Endodermal cell (in vitro differentiated cells): ENCODE measurements at regions not wholly inside any gene's neighbourhood (a gene's known extent, or its start where the extent isn't known, plus 50 kb on each side); places are given as distances from the start of the nearest gene placed in this dataset.

ENCODE experiments used
- DNase-seq: peaks from one replicate; pipeline ENCODE4 v3.0.0-alpha.2; 2017
- H3K27ac ChIP-seq: 2 replicates; pipeline ENCODE4 v1.5.1; 2013; ENCODE audit warnings: mild to moderate bottlenecking, low read depth, low read length, moderate library complexity
- H3K27me3 ChIP-seq: 2 replicates; pipeline ENCODE4 v1.6.1; 2013; ENCODE audit warnings: mild to moderate bottlenecking, low read length, moderate library complexity; ENCODE audit not compliant: insufficient read depth, control insufficient read depth, poor library complexity, severe bottlenecking
- H3K36me3 ChIP-seq: 2 replicates; pipeline ENCODE4 v1.7.0; 2013; ENCODE audit warnings: mild to moderate bottlenecking, low read length, moderate library complexity; ENCODE audit not compliant: control insufficient read depth, insufficient read depth
- H3K4me1 ChIP-seq: one replicate; pipeline ENCODE4 v1.7.0; 2013; ENCODE audit warnings: low read length; ENCODE audit not compliant: control insufficient read depth, insufficient read depth
- H3K4me3 ChIP-seq: 2 replicates; pipeline ENCODE4 v1.5.1; 2013; ENCODE audit warnings: mild to moderate bottlenecking, low read length, moderate library complexity
- H3K9ac ChIP-seq: 2 replicates; pipeline ENCODE4 v1.6.1; 2013; ENCODE audit warnings: mild to moderate bottlenecking, low read length, moderate library complexity; ENCODE audit not compliant: poor library complexity, severe bottlenecking; ENCODE audit errors: extremely low read depth
- H3K9me3 ChIP-seq: 2 replicates; pipeline ENCODE4 v1.6.1; 2013; ENCODE audit warnings: mild to moderate bottlenecking, low read length, moderate library complexity; ENCODE audit not compliant: control insufficient read depth
- H3K27ac Mint-ChIP-seq: 2 replicates; pipeline ENCODE4 v1.8.0; 2020; ENCODE audit warnings: mixed read lengths
- H3K27me3 Mint-ChIP-seq: 2 replicates; pipeline ENCODE4 v1.8.0; 2021; ENCODE audit warnings: mild to moderate bottlenecking, mixed read lengths; ENCODE audit not compliant: insufficient read depth
- H3K36me3 Mint-ChIP-seq: 2 replicates; pipeline ENCODE4 v1.8.0; 2020; ENCODE audit warnings: low read depth, mixed read lengths
- H3K4me1 Mint-ChIP-seq: 2 replicates; pipeline ENCODE4 v1.8.0; 2020; ENCODE audit warnings: mixed read lengths
- H3K4me3 Mint-ChIP-seq: 2 replicates; pipeline ENCODE4 v1.8.0; 2020; ENCODE audit warnings: mild to moderate bottlenecking, moderate library complexity, mixed read lengths
- H3K9me3 Mint-ChIP-seq: 2 replicates; pipeline ENCODE4 v1.8.0; 2020; ENCODE audit warnings: mild to moderate bottlenecking, mixed read lengths
- CTCF ChIP-seq: fragments of 200-600 bp; sonication (generic); conservative IDR thresholded peaks from 2 replicates; pipeline ENCODE4 v1.5.0; 2021; ENCODE audit warnings: antibody characterized with exemption, mild to moderate bottlenecking
- WGBS, 2 experiments: methylation state at CpG; one replicate each; pipeline versions ENCODE4 v1.1.5 to v1.1.7; 2013; ENCODE audit warnings: missing lambda C conversion rate in 2 of 2, mixed read lengths in 1 of 2; ENCODE audit not compliant: insufficient coverage in 1 of 2, insufficient read length in 1 of 2; 5-methylcytosine and 5-hydroxymethylcytosine counted together

GRCh38 chr14:28116716-28117115 lies 649.9 kb upstream of the FOXG1 start:
- H3K4me3 Mint-ChIP-seq, result no peak overlapping the region
- DNase-seq, result no peak
- Histone ChIP-seq H3K9me3 (no peaks in the 10 kb centered on the region), H3K4me1 (peaks cover 4% of the 10 kb centered on the region), H3K27me3 (peaks cover 25% of the 10 kb centered on the region), H3K4me3 (no peak overlapping the region), H3K36me3 (no peaks in the 10 kb centered on the region), H3K27ac (no peak overlapping the region), H3K9ac (no peak overlapping the region)
- H3K36me3 Mint-ChIP-seq, result no peaks in the 10 kb centered on the region
- no peak overlapping the region for H3K27ac Mint-ChIP-seq
- peak; percentile 50 for TF ChIP-seq CTCF
- H3K9me3 Mint-ChIP-seq, result no peaks in the 10 kb centered on the region
- H3K4me1 Mint-ChIP-seq, result peaks cover 38% of the 10 kb centered on the region
- H3K27me3 Mint-ChIP-seq, result peaks cover 37% of the 10 kb centered on the region

GRCh38 chr14:28119849-28120248 lies 646.7 kb upstream of the FOXG1 start:
- peaks cover 62% of the 10 kb centered on the region for H3K4me1 Mint-ChIP-seq
- no peak for TF ChIP-seq CTCF
- no peak overlapping the region for H3K27ac ChIP-seq
- WGBS, 2 experiments, result 83% methylated on average over 1 of the region's 2 CpGs; no CpG with 5 or more reads in 1 of the 2 experiments
- no peaks in the 10 kb centered on the region for H3K9me3 Mint-ChIP-seq
- no peaks in the 10 kb centered on the region for H3K9me3 ChIP-seq
- H3K27me3 ChIP-seq, result peaks cover 25% of the 10 kb centered on the region
- H3K27ac Mint-ChIP-seq, result no peak overlapping the region
- H3K27me3 Mint-ChIP-seq, result peaks cover 51% of the 10 kb centered on the region
- no peaks in the 10 kb centered on the region for H3K36me3 ChIP-seq
- peaks cover 4% of the 10 kb centered on the region for H3K4me1 ChIP-seq
- DNase-seq, result no peak
- H3K9ac ChIP-seq, result no peak overlapping the region
- H3K4me3 ChIP-seq, result no peak overlapping the region
- H3K36me3 Mint-ChIP-seq, result peaks cover 2% of the 10 kb centered on the region
- H3K4me3 Mint-ChIP-seq, result no peak overlapping the region

- peaks cover 51% of the 10 kb centered on the region for H3K27me3 Mint-ChIP-seq
These were observed 646.2 kb upstream of the FOXG1 start for GRCh38 chr14:28120391-28120790.

More at GRCh38 chr14:28120391-28120790, 646.2 kb upstream of the FOXG1 start:
- Mint-ChIP-seq H3K4me3 (peak overlapping the region; percentile 10), H3K9me3 (no peaks in the 10 kb centered on the region), H3K36me3 (peaks cover 2% of the 10 kb centered on the region), H3K27ac (no peak overlapping the region), H3K4me1 (peaks cover 62% of the 10 kb centered on the region)
- H3K4me1 ChIP-seq, result peaks cover 4% of the 10 kb centered on the region
- no peak for DNase-seq
- H3K27ac ChIP-seq, result no peak overlapping the region
- peaks cover 25% of the 10 kb centered on the region for H3K27me3 ChIP-seq
- TF ChIP-seq CTCF, result no peak
- no peaks in the 10 kb centered on the region for H3K9me3 ChIP-seq
- H3K4me3 ChIP-seq, result peak overlapping the region; percentile 32
- no peaks in the 10 kb centered on the region for H3K36me3 ChIP-seq
- H3K9ac ChIP-seq, result no peak overlapping the region
